ENCODE measurements at regions not wholly inside any gene's neighbourhood (a gene's known extent, or its start where the extent isn't known, plus 50 kb on each side); places are given as distances from the start of the nearest gene placed in this dataset.

DNA sequence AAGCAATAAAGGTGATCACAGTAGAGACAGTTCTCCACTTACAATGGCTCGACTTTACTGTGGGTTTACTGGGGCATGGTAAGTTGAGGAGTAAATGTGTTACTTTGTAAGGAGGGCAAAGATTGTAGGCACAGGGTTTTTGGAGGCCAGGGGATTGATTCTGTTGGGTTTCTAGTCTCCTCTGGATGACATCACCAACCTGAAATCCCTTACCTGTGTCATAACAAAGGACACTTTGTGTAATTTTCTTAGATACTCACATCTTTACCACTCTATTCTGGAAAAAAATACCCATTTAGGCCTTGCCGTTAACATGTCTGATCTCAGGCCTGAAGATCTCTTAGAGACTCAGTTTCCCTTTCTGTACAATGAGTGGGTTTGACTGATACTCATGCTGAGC lies 161.7 kb downstream of the GLI2 start:
- TF ChIP-seq, protein P1, sequence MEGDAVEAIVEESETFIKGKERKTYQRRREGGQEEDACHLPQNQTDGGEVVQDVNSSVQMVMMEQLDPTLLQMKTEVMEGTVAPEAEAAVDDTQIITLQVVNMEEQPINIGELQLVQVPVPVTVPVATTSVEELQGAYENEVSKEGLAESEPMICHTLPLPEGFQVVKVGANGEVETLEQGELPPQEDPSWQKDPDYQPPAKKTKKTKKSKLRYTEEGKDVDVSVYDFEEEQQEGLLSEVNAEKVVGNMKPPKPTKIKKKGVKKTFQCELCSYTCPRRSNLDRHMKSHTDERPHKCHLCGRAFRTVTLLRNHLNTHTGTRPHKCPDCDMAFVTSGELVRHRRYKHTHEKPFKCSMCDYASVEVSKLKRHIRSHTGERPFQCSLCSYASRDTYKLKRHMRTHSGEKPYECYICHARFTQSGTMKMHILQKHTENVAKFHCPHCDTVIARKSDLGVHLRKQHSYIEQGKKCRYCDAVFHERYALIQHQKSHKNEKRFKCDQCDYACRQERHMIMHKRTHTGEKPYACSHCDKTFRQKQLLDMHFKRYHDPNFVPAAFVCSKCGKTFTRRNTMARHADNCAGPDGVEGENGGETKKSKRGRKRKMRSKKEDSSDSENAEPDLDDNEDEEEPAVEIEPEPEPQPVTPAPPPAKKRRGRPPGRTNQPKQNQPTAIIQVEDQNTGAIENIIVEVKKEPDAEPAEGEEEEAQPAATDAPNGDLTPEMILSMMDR (conservative IDR thresholded peaks at IDR 0.05): no peak
- TF ChIP-seq EZH2 (IDR thresholded peaks at IDR 0.05; ENCODE audit: low read depth): no peak
